ENCODE measurements at regions not wholly inside any gene's neighbourhood (a gene's known extent, or its start where the extent isn't known, plus 50 kb on each side); places are given as distances from the start of the nearest gene placed in this dataset.

- no peaks in the 10 kb centered on the region for H3K27me3 ChIP-seq (ENCODE audit: control insufficient read depth, insufficient read depth, low read length)
- DNase-seq (ENCODE audit: low read depth in 4 of 6, low spot score in 6 of 6), result peak in 2 of 6 donors; percentile 9 to 59
- no peak overlapping the region for H3K4me3 ChIP-seq (ENCODE audit: low read depth, low read length)
- H3K9me3 ChIP-seq (ENCODE audit: control insufficient read depth, insufficient read depth, low read length), result no peaks in the 10 kb centered on the region
- H3K36me3 ChIP-seq (ENCODE audit: control insufficient read depth, insufficient read depth, low read length), result no peaks in the 10 kb centered on the region
- 46% methylated on average over 16 of the region's 24 CpGs for WGBS (ENCODE audit: insufficient coverage)
- H3K4me1 ChIP-seq (ENCODE audit: control insufficient read depth, insufficient read depth, low read length), result peaks cover 22% of the 10 kb centered on the region
- peak overlapping the region; percentile 58 for H3K27ac ChIP-seq (ENCODE audit: low read depth, low read length)
These were observed 170.1 kb downstream of the ASB1 start for GRCh38 chr2:238596571-238597551.

- Histone ChIP-seq H3K4me3 (ENCODE audit: low read depth, low read length) (no peak overlapping the region), H3K27ac (ENCODE audit: low read depth, low read length) (no peak overlapping the region), H3K36me3 (ENCODE audit: control insufficient read depth, insufficient read depth, low read length) (no peaks in the 10 kb centered on the region), H3K4me1 (ENCODE audit: control insufficient read depth, insufficient read depth, low read length) (peaks cover 22% of the 10 kb centered on the region), H3K27me3 (ENCODE audit: control insufficient read depth, insufficient read depth, low read length) (no peaks in the 10 kb centered on the region), H3K9me3 (ENCODE audit: control insufficient read depth, insufficient read depth, low read length) (no peaks in the 10 kb centered on the region)
- 75% methylated on average over 11 of the region's 11 CpGs for WGBS (ENCODE audit: insufficient coverage)
- no peak for DNase-seq (ENCODE audit: low read depth in 4 of 6, low spot score in 6 of 6)
These were observed 171.2 kb downstream of the ASB1 start for GRCh38 chr2:238597638-238598528.

DNA sequence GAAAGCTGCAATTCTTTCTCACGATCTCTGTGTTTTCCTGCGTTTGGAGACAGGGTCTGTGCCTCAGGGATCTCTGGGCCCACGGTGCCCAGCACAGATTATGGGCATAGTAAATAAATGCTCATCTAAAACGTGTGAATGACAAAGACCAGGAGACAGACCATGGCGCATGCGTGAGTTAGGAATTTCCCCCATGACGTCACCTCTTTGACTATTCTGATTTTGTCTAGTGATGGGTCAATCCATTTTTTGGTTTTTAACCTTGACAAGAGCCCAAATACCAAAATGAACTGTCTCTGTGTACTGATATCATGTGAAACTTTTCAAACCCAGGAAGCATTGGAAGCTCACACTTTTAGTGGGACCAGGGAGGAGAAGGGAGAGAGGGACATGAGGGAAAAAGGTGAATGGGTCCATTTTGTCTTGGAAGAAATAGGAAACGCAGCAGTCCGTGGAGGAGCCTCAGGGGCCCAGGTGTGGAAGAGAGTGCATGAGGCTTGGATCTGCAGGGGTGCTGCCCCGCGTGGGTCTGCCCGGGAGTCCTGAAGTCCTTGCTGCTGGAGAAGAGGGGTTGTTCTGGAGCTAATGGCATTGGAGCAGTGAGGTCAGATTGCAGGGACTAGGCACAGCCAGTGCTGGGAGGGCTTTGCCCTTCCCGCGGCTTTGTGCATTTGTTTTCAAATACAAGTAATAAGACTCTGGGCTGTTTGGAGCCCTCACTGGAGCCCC lies 172.2 kb downstream of the ASB1 start:
- peaks cover 22% of the 10 kb centered on the region for H3K4me1 ChIP-seq (ENCODE audit: control insufficient read depth, insufficient read depth, low read length)

GRCh38 chr2:238599549-238600505 lies 173.1 kb downstream of the ASB1 start:
- no peak for DNase-seq (ENCODE audit: low read depth in 4 of 6, low spot score in 6 of 6)
- 91% methylated on average over 29 of the region's 29 CpGs for WGBS (ENCODE audit: insufficient coverage)
- peaks cover 4% of the 10 kb centered on the region for H3K9me3 ChIP-seq (ENCODE audit: control insufficient read depth, insufficient read depth, low read length)
- no peaks in the 10 kb centered on the region for H3K27me3 ChIP-seq (ENCODE audit: control insufficient read depth, insufficient read depth, low read length)
- peaks cover 22% of the 10 kb centered on the region for H3K4me1 ChIP-seq (ENCODE audit: control insufficient read depth, insufficient read depth, low read length)
- H3K27ac ChIP-seq (ENCODE audit: low read depth, low read length), result no peak overlapping the region
- no peaks in the 10 kb centered on the region for H3K36me3 ChIP-seq (ENCODE audit: control insufficient read depth, insufficient read depth, low read length)
- no peak overlapping the region for H3K4me3 ChIP-seq (ENCODE audit: low read depth, low read length)

More for the DNA sequence above, 172.2 kb downstream of the ASB1 start:
- H3K4me3 ChIP-seq (ENCODE audit: low read depth, low read length), result no peak overlapping the region
- no peaks in the 10 kb centered on the region for H3K9me3 ChIP-seq (ENCODE audit: control insufficient read depth, insufficient read depth, low read length)
- no peaks in the 10 kb centered on the region for H3K36me3 ChIP-seq (ENCODE audit: control insufficient read depth, insufficient read depth, low read length)
- H3K27ac ChIP-seq (ENCODE audit: low read depth, low read length), result no peak overlapping the region
- WGBS (ENCODE audit: insufficient coverage), result 76% methylated on average over 14 of the region's 14 CpGs
- no peaks in the 10 kb centered on the region for H3K27me3 ChIP-seq (ENCODE audit: control insufficient read depth, insufficient read depth, low read length)
- DNase-seq (ENCODE audit: low read depth in 4 of 6, low spot score in 6 of 6), result no peak

GRCh38 chr2:238600506-238601432 lies 174.0 kb downstream of the ASB1 start:
- Histone ChIP-seq H3K36me3 (ENCODE audit: control insufficient read depth, insufficient read depth, low read length) (no peaks in the 10 kb centered on the region), H3K4me1 (ENCODE audit: control insufficient read depth, insufficient read depth, low read length) (peaks cover 19% of the 10 kb centered on the region), H3K4me3 (ENCODE audit: low read depth, low read length) (no peak overlapping the region), H3K27me3 (ENCODE audit: control insufficient read depth, insufficient read depth, low read length) (no peaks in the 10 kb centered on the region), H3K27ac (ENCODE audit: low read depth, low read length) (no peak overlapping the region), H3K9me3 (ENCODE audit: control insufficient read depth, insufficient read depth, low read length) (peaks cover 4% of the 10 kb centered on the region)
- DNase-seq (ENCODE audit: low read depth in 4 of 6, low spot score in 6 of 6), result no peak
- 92% methylated on average over 19 of the region's 29 CpGs for WGBS (ENCODE audit: insufficient coverage)

GRCh38 chr2:238601433-238602222 lies 174.9 kb downstream of the ASB1 start:
- no peaks in the 10 kb centered on the region for H3K36me3 ChIP-seq (ENCODE audit: control insufficient read depth, insufficient read depth, low read length)
- no peak overlapping the region for H3K4me3 ChIP-seq (ENCODE audit: low read depth, low read length)
- no peaks in the 10 kb centered on the region for H3K27me3 ChIP-seq (ENCODE audit: control insufficient read depth, insufficient read depth, low read length)
- 81% methylated on average over 9 of the region's 11 CpGs for WGBS (ENCODE audit: insufficient coverage)
- peaks cover 4% of the 10 kb centered on the region for H3K9me3 ChIP-seq (ENCODE audit: control insufficient read depth, insufficient read depth, low read length)
- H3K4me1 ChIP-seq (ENCODE audit: control insufficient read depth, insufficient read depth, low read length), result peaks cover 17% of the 10 kb centered on the region
- DNase-seq (ENCODE audit: low read depth in 4 of 6, low spot score in 6 of 6), result peak in 1 of 6 donors; percentile 6
- no peak overlapping the region for H3K27ac ChIP-seq (ENCODE audit: low read depth, low read length)

DNA sequence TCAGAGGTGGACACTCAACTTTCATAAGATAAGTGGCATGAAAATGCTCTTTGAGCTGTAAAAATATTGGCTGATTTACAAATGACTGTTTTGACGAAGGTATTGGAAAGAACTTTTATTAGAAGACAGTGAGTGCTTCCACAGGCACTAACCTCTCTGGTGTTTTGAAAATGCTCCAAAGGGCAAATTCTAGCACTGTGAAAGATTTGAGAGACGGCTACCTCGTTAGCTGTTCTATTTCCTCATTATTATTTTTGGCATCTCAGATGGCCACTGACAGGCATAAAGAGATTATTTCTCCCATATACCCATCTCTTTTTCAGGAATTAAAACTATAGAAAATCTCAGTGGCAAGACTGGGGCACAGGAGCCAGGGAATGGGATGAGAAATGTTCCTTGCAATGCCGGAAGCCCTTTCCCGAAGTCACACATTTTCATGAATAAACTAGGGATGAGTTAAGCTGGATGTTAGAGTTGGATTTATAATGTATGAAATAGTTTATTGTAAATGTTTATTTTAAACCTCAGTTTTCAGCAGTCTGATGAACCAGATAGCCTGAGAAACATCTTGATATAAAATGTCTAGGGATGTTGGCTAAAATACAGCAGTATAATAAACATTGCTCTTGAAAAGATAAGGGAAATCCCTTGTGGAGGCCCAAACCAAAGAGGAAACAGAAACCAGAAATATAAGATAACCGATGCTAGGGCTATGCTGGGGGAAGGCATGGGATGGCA lies 175.7 kb downstream of the ASB1 start:
- Histone ChIP-seq H3K9me3 (ENCODE audit: control insufficient read depth, insufficient read depth, low read length) (peaks cover 4% of the 10 kb centered on the region), H3K36me3 (ENCODE audit: control insufficient read depth, insufficient read depth, low read length) (no peaks in the 10 kb centered on the region), H3K4me1 (ENCODE audit: control insufficient read depth, insufficient read depth, low read length) (peaks cover 10% of the 10 kb centered on the region), H3K27me3 (ENCODE audit: control insufficient read depth, insufficient read depth, low read length) (no peaks in the 10 kb centered on the region), H3K27ac (ENCODE audit: low read depth, low read length) (no peak overlapping the region), H3K4me3 (ENCODE audit: low read depth, low read length) (no peak overlapping the region)
- 56% methylated on average over 4 of the region's 6 CpGs for WGBS (ENCODE audit: insufficient coverage)
- no peak for DNase-seq (ENCODE audit: low read depth in 4 of 6, low spot score in 6 of 6)
